ENCODE measurements at regions not wholly inside any gene's neighbourhood (a gene's known extent, or its start where the extent isn't known, plus 50 kb on each side); places are given as distances from the start of the nearest gene placed in this dataset.

DNA sequence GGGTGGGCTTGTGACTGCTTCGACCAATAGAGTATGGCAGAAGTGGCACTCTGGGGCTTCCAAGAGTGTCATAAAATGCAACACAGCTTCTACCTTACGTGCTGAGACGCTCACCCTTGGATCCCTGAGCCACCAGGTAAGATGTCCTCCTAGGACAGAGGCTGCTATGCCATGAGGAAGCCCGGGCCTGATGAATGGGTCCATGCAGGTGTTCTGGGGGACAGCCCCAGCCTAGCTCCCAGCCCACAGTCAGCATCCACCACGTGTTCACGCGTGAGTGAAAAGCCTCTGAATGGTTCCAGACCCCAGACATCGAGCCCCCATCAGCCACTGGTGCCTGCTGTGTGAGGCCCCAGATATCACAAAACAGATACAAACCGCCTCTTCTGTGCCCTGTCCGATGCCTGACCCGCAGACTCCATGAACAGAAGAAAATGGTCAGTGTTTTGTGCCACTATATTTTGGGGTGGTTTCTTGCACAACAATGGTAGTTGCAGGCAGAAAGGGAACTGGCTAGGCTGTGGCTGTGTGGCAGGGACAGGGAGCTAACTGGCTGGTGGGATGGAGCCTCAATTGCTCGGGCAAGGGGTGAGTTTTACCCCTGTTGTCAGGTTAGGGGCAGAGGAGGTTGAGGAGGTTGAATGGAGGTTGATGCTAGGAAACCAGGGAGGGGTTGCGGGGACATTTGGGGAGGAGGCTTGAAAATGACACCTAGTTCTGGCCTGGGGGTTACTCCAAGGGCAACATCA, 92.2 kb downstream of the LINGO1 start:
- TF ChIP-seq POLR2A (IDR thresholded peaks at IDR 0.05): no peak
- TF ChIP-seq, protein P1, sequence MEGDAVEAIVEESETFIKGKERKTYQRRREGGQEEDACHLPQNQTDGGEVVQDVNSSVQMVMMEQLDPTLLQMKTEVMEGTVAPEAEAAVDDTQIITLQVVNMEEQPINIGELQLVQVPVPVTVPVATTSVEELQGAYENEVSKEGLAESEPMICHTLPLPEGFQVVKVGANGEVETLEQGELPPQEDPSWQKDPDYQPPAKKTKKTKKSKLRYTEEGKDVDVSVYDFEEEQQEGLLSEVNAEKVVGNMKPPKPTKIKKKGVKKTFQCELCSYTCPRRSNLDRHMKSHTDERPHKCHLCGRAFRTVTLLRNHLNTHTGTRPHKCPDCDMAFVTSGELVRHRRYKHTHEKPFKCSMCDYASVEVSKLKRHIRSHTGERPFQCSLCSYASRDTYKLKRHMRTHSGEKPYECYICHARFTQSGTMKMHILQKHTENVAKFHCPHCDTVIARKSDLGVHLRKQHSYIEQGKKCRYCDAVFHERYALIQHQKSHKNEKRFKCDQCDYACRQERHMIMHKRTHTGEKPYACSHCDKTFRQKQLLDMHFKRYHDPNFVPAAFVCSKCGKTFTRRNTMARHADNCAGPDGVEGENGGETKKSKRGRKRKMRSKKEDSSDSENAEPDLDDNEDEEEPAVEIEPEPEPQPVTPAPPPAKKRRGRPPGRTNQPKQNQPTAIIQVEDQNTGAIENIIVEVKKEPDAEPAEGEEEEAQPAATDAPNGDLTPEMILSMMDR (IDR thresholded peaks at IDR 0.05): no peak
